Activated T-cell treated with anti-CD3 and anti-CD28 coated beads for 24 hours (primary cell): ENCODE measurements at regions not wholly inside any gene's neighbourhood (a gene's known extent, or its start where the extent isn't known, plus 50 kb on each side); places are given as distances from the start of the nearest gene placed in this dataset.
"Not testable (repeated sequence)": the region's sequence is repeated elsewhere in the genome, so short reads cannot be mapped to it uniquely, and the experiment has no call there.

ENCODE experiments used
- DNase-seq: peaks from one replicate; pipeline ENCODE4 v3.0.0-alpha.2; 2020; ENCODE audit warnings: low read depth

DNA sequence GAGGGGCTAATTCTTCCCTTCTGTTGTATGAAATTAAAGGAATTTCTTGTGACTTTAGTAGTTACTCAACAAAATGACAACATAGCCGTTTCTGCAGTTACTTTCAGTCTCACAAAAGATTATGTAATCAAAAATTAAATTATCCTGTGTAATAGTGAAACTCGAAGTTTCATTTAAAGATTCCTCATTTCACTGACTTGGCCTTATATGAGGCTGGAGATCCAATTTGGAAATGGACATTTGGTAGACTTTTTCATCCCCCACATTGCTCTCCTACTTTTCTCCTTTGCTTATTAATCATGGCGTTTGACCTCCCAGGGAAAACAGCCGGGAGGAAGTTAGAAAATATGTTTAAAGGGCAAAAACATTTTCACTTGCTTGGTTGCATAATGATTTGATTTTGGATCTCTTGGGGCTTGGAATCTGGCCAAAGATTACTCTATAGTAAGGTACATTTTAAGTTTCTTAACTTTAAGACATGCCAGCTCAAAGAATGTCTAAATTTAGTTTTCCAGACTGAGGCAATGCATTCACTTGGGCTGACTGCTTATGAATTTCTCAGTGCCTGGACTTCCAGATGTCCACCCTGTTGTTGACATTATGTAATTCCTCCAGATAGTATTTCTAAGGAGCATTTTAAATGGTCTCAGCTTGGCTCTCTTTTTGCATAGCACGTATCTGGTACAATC is 1364.9 kb upstream of the MIR17HG start:
- no peak for DNase-seq

DNA sequence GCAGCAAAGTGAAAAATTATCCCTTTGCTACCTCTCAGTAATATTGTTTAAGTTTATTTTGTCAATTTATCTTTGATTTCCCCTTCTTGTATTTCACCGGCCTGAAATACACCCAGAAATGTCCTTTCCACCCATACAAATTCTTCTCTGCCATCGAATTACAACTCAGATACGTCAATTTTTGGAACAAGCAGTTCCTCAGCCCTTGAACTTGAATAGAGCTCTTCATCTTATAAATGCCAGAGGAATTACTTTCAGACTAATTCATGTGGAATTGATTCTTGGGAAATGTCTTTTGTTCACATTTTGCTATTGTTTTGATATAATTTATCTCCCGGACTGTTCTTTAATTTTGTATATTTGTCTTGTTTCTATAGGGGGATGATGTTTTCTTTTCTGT is 1359.3 kb upstream of the MIR17HG start:
- no peak for DNase-seq

DNA sequence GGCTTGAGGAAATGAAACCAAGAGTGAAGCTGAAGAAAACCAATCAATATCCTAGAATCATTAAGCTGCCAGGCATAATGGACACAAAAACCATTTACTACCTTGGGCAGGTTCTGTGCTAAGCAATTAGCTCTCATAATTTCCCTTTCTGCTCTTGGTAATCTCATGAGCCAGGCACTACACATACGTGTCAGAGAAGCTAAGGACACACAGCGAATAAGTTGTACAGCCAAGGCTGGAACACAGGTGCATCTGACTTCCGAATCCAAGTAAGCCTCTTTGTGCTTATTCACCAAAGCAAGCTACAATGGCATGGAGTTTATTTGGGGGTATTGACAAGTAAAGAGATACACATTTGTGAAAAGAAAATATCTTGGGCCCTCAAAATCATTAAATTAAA is 1343.9 kb upstream of the MIR17HG start:
- no peak for DNase-seq

DNA sequence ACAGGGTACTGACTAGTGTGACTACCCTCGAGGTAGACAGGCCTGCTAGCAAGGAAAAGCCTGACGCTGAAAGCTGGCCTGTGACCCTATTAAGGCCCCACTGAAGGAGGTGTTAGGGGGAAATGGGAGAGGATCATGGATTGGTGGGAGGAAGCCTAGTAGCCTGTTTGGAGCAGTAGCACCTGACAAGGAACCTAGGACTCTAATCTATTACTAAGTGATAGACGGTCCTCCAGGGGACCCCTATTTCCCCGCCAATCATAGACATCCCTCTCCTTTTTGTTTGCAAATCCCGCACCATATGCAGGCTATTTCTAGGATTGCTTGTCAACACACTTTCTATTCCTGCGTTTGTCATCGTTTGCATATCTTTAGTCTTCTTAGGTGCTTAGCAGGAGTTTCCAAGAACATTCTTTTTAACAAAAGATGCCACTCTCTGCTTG is 1338.8 kb upstream of the MIR17HG start:
- no peak for DNase-seq

DNA sequence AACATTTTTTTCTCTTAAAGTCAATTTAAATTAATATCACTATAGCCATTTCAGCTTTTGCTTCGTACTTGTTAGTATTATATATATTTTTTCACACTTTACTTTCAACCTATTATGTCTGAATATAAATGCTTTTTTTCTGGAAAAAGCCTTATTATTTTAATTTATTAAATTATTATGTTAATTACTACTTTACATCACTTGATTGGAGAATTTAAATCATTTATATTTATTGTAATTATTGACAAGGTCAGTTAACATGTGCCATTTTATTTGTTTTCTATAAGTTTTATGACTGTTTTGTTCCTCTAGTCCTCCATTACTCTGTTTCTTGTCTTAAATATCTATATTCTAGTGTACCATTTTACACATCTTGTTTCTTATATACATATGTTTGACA is 1333.4 kb upstream of the MIR17HG start:
- no peak for DNase-seq

DNA sequence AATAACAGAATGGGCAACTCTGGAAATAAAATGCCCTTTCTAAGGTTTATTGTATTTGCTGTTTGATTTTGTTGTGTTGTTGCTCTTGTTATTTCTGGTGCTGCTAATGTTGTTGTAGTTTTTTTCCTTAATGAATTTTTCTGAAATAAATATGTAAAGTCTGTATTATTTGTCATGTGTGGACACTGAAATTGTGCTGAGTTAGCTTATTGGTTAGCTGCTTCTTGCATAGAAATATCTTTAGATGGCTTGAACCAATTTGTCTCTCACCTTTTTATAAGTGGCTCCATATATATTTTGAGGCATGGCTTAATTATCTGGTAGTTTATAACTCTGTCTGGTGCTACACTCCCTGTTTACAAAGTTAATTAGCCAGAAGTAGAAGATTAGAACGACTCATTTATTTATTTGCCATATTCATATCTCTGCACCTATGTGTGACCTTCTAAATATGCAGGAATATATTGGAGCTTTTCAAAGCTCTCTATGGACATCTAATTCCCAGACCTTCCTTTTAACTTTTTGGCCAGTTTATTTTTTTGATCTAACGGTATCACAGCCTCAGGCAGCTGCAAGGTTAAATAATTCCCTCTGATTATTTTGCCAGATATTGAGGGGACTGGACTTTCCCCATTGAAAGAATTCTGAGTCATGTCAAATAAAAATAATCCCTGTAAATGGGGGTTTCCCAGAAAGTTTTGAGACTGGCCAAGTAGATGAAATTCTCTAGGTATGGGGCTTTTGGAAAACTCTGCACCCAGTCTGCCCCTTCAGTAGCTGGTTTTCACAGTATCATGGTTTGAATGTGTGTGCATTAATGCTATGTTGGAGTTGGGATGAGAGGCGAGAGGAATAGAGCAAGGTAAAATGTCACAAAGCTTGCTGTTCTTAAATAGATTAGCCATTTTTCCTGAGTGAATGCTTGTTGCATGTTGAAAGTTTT is 1331.7 kb upstream of the MIR17HG start:
- DNase-seq = no peak

DNA sequence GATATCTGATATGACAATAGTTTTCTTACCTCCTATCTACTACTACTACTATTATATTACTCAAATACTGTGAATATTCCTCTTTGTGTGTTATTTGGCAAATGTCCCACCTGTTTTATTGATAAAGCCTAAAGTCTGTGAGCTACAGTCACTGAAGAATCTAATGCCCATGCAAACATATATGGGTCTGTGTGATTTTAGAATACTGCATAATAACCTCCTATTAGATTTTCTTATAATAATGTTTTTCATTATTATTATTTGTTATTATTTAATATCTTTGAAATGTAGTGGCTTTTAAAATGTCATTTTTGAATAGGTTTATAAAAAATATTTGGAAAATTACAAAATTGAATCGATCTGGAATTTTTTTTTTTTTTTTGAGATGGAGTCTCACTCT is 1330.8 kb upstream of the MIR17HG start:
- DNase-seq = no peak

DNA sequence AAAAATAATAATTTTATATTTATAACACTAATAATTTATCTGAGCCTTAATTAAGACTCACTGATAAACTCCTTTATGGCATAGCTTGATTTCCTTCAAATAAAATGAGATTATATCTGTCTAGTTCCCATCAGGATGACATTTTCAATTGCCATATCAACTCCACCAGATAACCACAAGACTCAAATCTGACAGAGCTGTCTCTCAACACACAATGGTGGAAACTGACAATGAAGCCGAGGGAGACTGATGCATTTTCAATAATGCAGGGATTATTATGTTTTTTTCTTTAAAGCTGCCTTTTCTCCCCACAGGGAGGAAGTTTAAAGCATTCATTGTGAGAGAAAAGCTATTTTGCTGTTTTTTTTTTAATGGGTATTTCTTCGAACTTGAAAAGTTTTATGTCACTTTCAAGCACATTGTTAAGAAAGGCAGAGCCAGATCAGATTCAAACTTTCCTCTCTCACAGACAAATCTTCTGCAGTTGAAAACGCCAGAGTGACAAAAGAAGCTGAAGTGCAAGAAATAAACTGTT is 1326.9 kb upstream of the MIR17HG start:
- DNase-seq = no peak

DNA sequence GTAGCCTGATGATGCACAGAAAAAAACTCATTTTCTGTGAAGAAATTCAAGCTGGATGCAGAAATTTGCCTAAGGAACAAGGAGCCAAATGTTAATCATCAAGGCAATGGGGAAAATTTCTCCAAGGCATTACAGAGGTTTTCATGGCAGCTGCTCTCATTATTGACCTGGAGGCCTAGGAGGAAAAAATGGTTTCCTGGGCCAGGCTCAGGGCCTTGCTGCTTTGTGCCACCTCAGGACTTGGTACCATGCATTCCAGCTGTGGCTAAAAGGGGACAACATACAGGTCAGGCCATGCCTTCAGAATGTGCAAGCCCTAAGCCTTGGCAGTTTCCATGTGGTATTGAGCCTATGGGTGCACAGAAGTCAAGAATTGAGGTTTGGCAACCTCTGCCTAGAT is 1320.1 kb upstream of the MIR17HG start:
- no peak for DNase-seq

DNA sequence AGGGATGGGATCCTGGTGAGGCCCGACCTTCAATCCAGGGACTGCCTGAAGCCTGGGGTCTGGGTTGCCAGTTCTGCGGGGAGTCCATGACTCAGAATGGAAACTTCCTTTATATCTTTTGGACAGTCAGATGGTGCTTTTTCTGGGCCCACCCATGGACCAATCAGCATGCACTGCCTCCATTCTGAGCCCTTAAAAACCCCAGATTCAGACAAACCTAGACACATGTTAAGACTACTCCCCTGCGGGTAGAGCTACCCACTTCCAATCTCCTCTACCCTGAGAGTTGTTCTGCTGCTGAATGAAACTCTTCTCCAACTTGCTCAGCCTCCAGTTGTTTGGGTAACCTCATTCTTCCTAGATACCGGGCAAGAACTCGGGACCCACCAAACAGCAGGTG is 1315.2 kb upstream of the MIR17HG start:
- no peak for DNase-seq

DNA sequence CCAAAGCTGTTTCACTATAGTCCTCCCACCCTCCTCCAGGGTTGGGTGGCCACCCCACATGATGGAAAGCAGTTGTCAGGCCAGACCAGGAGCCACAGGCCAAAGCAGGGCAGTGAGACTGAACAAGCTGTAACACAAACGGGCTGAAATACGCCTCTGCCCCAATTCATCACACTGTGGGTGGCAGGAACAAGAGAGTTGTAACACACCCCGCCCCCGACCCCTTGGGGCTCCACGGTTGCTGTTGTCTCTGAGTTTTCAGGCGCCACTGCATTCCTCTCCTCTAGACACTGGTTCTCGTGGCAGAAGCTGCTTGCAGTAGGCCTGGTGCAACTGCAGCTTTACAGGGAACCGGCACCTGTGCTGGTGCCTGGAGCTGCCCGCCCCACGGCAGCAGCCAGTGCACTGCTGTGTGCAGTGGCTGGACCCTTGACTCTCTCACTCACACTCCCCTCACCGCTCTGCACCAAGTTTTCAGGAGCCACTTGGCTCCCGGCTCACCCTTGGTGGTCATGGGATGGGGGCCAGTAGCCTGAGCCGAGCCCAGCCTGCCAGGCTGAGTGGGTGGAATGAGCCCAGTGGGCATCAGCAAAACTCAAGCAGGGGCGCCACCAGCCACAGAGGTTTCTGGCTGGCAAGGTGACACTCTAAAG is 1314.5 kb upstream of the MIR17HG start:
- DNase-seq = no peak

DNA sequence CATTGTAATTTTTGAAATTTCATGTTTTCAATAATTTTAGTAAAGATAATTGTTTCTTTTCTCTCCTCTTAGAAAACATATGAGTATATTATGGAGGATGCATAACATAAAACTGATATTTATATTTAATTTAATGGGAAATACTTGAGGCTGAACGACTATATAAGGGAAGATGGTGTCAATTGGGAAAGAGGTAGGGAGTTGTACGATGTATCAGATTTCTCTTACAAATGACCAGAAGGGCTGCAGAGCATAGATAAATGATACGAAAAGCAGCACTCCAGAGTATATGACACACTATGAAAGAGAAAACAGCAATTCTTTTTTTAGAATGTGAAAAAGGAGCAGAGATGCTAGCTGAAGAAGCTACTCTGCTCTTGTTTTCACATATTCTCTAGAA is 1308.0 kb upstream of the MIR17HG start:
- no peak for DNase-seq

DNA sequence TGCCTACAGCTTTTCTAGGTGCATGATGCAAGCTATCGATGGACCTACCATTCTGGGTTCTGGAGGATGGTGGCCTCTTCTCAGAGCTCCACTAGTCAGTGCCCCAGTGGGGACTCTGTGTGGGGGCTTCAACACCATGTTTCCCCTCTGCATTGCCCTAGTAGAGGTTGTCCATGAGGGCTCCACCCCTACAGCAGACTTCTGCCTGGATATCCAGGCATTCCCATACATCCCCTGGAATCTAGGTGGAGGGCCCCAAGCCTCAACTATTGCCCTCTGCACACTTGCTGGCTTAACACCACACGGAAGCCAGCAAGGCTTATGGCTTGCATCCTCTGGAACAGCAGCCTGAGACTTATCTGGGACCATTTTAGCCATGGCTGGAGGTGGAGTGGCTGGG is 1299.9 kb upstream of the MIR17HG start:
- DNase-seq = no peak

DNA sequence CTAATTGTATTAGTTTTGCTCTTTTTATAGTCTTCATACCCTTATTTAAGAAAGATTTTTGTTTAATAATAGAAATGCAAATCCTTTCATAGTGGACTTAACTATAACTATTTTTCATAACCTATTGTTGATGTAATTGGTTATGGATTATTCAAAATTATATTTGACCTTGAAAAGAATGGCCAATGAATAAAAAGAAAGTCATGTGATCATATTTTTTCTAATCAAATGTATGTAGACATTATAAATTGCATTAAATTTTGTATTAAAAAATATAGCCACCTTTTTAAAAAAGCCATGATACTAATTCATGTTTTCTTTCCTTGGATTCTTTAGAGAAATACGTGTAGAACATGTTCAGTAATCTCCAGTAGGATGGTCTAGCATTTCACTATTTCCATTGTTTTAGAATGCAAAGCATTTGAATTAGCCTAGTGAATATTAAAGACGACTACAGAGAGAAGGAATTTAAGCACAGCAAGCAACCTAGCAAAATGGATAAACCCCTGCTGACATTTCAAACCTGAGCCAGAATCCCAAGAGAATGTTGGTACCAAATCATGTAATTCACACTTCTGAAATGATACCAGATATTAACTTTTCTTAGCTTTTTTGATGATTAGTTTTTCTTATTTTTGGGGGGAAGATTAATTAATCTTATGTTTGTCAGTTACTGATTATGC is 1297.4 kb upstream of the MIR17HG start:
- DNase-seq = no peak

DNA sequence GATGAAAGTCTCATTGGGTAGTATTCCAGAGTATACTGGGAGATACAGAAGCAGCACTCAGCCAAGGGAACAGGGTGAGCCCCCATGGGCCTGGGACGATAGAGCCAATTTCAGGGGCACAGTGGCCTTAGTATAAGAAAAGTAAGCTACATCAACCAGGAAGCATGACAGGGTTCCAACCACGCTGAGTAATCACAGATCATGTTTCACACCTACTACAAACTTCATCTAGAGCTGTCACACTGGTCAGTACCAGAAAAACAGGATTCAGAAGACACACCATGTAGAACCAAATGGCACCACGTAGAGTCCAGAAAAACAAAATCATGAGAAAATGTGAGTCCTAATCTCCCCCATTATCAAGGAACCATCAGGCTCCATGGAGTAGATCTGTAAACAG is 1292.4 kb upstream of the MIR17HG start:
- no peak for DNase-seq

DNA sequence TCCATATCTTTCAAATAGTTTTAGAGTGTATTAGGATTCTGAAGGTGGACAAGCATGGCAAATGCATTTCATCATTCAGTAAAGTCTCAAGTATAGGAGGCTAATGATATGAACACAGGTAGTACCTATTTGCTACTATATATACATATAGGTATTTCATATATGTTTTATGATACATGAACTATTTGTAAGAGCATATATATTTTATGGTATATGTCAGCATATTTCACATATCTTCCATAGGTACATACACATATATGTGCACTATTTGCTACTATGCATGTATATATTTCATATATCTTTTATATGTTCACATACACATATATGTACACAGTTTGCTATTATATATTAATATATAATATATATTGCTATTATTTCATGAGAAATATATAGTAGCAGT is 1291.7 kb upstream of the MIR17HG start:
- DNase-seq = no peak

DNA sequence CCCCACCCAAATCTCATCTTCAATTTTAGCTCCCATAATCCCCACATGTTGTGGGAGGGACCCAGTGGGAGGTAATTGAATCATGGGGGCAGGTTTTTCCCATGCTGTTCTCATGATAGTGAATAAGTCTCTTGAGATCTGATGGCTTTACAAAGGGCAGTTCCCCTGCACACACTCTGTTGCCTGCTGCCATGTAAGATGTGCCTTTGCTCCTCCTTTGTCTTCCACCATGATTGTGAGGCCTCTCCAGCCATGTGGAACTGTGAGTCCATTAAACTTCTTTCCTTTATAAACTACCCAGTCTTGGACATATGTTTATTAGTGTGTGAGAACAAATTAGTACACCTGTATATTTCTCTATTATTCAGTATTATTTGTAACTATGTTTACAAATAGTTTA is 1283.3 kb upstream of the MIR17HG start:
- DNase-seq = not testable (repeated sequence)

DNA sequence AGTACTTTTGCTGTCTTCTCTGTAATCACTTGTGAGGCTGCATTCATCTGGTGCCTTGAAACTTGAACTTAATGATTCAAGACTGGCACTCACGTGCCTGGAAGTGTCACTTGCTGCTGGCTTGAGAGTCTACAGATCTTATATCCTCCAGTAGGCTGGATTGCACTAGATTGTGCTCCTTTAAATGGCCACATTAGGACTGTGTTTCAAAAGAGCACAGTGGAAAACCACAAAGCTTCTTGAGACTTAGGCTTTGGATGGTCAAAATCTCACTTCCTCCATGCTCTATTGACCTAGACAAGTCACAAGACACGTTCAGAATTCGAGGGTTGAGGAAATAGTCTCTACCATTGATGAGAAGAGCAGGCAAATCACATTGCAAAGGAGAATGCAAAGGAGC is 1278.8 kb upstream of the MIR17HG start:
- DNase-seq = no peak

DNA sequence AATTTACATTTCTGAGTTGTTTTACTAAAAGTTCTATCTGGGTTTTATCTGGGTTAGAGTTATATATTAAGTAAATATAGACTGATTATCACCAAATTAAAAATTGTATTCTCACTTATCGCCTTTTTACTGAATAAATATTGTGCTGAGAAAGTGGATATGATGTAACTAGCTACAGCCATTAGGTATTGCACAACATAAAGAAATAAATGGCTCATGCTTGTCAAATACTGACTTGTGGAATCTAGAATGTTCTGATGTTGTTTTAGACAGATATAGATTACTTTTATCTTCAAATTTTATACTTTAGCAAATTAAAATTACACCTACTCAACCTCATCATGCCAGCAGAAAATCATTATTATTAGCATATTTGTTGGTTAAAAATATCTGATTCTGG is 1277.1 kb upstream of the MIR17HG start:
- DNase-seq = no peak

DNA sequence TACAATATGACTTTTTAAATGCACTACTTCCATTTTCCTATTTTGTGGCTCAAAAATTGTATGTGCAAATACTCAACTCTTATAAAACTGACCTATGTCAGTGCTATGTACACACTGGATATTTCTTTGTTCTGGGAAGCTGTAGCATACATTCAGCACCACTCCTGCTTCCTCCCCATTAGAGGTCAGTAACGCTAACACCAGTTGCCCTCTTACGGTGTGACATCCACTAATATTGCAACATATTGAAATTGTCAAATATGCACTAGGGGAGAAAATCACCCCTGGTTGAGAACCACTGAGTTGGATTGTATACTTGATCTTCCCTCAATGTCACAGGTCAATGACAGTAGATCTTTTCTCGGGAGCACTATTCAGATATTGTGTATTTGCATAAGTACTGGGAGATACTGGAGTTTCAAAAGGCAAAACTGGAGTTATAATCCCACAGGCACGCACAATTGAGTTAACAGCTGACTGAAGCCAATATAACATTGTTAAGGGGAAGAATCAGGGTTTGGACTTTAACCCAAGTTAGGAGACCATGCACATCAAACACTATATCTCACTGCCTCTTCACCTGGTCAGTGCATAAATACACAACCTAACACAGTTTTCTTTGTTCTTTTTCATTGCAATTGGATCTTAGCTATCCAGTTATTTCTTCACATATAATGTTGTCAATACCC is 1276.5 kb upstream of the MIR17HG start:
- no peak for DNase-seq

DNA sequence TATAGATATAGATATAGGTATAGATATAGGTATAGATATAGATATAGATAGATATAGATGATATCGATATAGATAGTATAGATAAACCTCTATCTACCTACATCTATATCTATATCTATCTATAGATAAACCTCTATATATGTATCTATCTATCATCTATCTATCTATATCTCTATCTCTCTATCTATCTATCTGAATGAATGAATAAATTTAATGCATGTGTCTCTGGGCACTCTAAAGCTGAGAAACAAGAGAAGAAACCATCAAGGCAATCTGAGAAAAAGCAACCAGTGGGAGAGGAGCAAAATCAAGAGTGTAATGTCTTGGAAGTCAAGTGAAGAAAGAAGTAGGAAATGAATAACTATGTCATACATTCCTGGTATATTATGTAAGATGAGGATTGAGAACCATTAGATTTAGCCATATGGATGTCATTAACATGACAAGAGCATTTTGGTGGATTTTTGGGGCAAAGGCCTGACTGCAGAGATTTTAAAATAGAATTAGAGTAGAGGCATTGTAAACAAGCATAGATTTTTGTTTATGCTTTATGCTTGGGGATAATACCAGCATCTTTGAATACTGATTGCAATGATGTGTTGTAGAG is 1262.7 kb upstream of the MIR17HG start:
- DNase-seq = no peak
